ENCODE measurements at regions not wholly inside any gene's neighbourhood (a gene's known extent, or its start where the extent isn't known, plus 50 kb on each side); places are given as distances from the start of the nearest gene placed in this dataset.
A peak's percentile ranks its signal among the peaks of the same experiment; 100 is the strongest.

- no peaks in the 10 kb centered on the region for H3K9me3 ChIP-seq
- DNase-seq, result peak; percentile 70
- H3K4me3 ChIP-seq (ENCODE audit: low read depth, low read length), result no peak overlapping the region
- no peaks in the 10 kb centered on the region for H3K4me1 ChIP-seq
- TF ChIP-seq CTCF (IDR thresholded peaks at IDR 0.05; ENCODE audit: low read depth, low read length), result peak; percentile 88
- H3K27me3 ChIP-seq, result no peaks in the 10 kb centered on the region
- no peaks in the 10 kb centered on the region for H3K36me3 ChIP-seq
These were observed 58.4 kb upstream of the MYO3A start for GRCh38 chr10:25875556-25876165.

DNA sequence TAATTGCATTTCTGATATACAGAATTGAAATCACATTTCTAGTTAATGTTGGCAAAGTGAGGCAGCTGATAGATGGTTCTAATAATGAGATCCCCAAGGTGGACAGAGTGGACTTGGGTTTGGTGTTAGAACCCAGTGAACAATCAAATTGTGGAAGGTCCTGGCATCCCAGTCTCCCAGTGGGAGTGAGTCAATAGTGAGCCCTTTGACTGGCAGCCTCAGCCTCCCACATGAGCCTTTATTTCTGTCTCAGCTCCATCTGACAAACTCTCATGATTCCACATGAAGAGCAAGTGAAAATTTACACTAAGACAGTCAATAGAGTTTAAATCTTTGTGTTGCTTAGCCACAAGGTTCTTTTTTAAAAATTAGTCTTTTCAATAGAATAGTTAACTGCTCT, 56.7 kb upstream of the MYO3A start:
- no peak for DNase-seq
- Histone ChIP-seq H3K27me3 (no peaks in the 10 kb centered on the region), H3K36me3 (no peaks in the 10 kb centered on the region), H3K9me3 (no peaks in the 10 kb centered on the region), H3K4me3 (ENCODE audit: low read depth, low read length) (no peak overlapping the region), H3K4me1 (no peaks in the 10 kb centered on the region)
- no peak for TF ChIP-seq CTCF (IDR thresholded peaks at IDR 0.05; ENCODE audit: low read depth, low read length)
